Peyer's patch (tissue), 4 donors: ENCODE measurements at regions not wholly inside any gene's neighbourhood (a gene's known extent, or its start where the extent isn't known, plus 50 kb on each side); places are given as distances from the start of the nearest gene placed in this dataset.

Experiments used
- DNase-seq, 3 donors: peaks; one replicate each; pipeline ENCODE4 v3.0.0-alpha.2; 2017 to 2019
- H3K27ac ChIP-seq, 4 donors: fragments of 200-600 bp; sonication (generic); one replicate each; pipeline ENCODE4 v1.5.1; 2016 to 2019
- H3K27me3 ChIP-seq, 2 donors: fragments of 200-600 bp; sonication (generic); one replicate each; pipeline ENCODE4 v1.5.1; 2019
- H3K36me3 ChIP-seq, 3 donors: fragments of 200-600 bp; sonication (generic); one replicate each; pipeline ENCODE4 v1.5.1; 2016 to 2019
- H3K4me1 ChIP-seq, 4 donors: fragments of 200-600 bp; sonication (generic); one replicate each; pipeline ENCODE4 v1.5.1; 2016 to 2019
- H3K4me3 ChIP-seq, 4 donors: fragments of 200-600 bp; sonication (generic); 1 replicate in 3 of 4; 2 replicates in 1 of 4; pipeline ENCODE4 v1.5.1; 2016 to 2019; ENCODE audit warnings: mild to moderate bottlenecking in 1 of 4
- H3K9me3 ChIP-seq, 4 donors: fragments of 200-600 bp; sonication (generic); one replicate each; pipeline ENCODE4 v1.5.1; 2016 to 2019; ENCODE audit warnings: mild to moderate bottlenecking in 1 of 4
- POLR2A ChIP-seq, 2 donors: fragments of 450-650 bp; IDR thresholded peaks; one replicate each; pipeline ENCODE4 v1.5.1; 2017; ENCODE audit warnings: antibody characterized with exemption in 2 of 2, mild to moderate bottlenecking in 2 of 2, moderate library complexity in 2 of 2
- TF ChIP-seq, protein P1 (sequence below), 6 experiments: fragments of 450-650 bp in 4 of 6; fragments of 200-600 bp in 2 of 6; sonication (generic) in 1 of 6; IDR thresholded peaks; one replicate each; pipeline ENCODE4 v1.5.1; 2017 to 2019; ENCODE audit warnings: antibody characterized with exemption in 6 of 6, mild to moderate bottlenecking in 3 of 6, moderate library complexity in 1 of 6

DNA sequence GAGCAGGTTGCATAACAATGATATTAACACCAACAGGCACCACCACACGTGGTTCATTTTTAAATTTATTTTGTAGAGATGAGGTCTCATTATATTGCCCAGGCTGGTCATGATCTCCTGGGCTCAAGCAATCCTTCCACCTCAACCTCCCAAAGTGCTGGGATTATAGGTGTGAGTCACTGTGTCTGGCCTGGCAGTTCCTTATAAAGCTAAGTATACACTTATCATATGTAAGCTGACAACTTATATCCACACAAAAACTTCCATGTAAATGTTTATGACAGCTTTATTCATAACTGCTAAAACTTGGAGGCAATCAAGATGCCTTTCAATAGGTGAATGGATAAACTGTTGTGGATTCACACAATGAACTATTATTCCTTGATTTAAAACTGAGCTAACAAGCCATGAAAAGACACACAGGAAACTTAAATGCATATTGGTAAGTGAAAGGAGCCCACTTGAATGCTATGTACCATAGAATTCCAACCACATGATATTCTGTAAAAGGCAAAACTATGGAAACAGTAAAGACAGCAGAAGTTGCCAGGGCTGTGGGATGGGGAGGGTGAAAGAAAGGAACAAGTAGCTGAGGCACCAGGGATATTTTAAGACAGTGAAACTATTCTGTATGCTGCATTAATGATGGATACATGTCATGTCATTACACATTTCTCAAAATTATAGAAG, 156.5 kb upstream of the KCNJ18 start:
- TF ChIP-seq, protein P1, sequence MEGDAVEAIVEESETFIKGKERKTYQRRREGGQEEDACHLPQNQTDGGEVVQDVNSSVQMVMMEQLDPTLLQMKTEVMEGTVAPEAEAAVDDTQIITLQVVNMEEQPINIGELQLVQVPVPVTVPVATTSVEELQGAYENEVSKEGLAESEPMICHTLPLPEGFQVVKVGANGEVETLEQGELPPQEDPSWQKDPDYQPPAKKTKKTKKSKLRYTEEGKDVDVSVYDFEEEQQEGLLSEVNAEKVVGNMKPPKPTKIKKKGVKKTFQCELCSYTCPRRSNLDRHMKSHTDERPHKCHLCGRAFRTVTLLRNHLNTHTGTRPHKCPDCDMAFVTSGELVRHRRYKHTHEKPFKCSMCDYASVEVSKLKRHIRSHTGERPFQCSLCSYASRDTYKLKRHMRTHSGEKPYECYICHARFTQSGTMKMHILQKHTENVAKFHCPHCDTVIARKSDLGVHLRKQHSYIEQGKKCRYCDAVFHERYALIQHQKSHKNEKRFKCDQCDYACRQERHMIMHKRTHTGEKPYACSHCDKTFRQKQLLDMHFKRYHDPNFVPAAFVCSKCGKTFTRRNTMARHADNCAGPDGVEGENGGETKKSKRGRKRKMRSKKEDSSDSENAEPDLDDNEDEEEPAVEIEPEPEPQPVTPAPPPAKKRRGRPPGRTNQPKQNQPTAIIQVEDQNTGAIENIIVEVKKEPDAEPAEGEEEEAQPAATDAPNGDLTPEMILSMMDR (IDR thresholded peaks at IDR 0.05) = no peak
- Histone ChIP-seq H3K27ac (no peak overlapping the region), H3K36me3 (peaks cover 0 to 7% (median 0%) of the 10 kb centered on the region in 3 donors), H3K27me3 (no peaks in the 10 kb centered on the region), H3K4me3 (no peak overlapping the region), H3K9me3 (peaks cover 0 to 6% (median 0%) of the 10 kb centered on the region in 4 donors), H3K4me1 (no peaks in the 10 kb centered on the region)
- DNase-seq = no peak

DNA sequence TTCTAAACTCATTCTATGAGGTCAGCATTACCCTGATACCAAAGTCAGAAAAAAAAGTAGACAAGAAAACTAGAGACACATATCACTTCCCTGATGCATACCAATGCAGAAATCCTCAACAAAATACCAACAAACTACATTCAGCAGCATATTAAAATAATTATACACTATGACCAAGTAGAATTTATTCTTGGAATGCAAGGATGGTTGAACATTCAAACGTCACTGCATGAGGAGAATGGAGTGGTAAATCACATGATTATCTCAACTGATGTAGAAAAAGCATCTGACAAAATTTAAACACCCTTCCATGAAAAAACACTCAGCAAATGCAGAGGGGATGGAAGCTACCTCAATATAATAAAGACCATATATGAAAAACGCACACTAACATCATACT, 155.0 kb upstream of the KCNJ18 start:
- H3K4me1 ChIP-seq = no peaks in the 10 kb centered on the region
- peaks cover 0 to 6% (median 0%) of the 10 kb centered on the region in 4 donors for H3K9me3 ChIP-seq
- H3K27me3 ChIP-seq = no peaks in the 10 kb centered on the region
- no peak overlapping the region for H3K4me3 ChIP-seq
- DNase-seq = no peak
- H3K27ac ChIP-seq = no peak overlapping the region
- no peak for TF ChIP-seq POLR2A (IDR thresholded peaks at IDR 0.05)
- TF ChIP-seq, protein P1 (IDR thresholded peaks at IDR 0.05) = no peak
- H3K36me3 ChIP-seq = peaks cover 0 to 7% (median 0%) of the 10 kb centered on the region in 3 donors

DNA sequence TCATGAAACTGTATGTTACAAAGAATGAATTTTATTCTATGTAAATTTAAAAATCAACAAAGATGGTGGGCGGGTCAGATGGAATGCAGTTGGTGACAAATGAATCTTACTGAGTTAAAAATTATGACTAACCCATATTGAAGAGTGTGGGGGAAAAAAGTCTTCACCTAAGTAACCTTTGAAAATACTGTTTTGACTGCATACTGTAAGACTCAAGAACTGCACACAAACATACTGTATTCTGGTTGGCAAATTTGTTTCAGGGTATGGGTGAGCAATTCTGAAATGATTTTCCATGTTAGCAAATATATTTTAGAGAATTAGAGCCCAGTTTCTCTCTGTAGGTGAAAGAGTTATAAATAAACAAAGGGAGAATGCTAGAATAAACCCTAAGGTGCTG, 153.7 kb upstream of the KCNJ18 start:
- H3K9me3 ChIP-seq = peaks cover 0 to 6% (median 0%) of the 10 kb centered on the region in 4 donors
- no peaks in the 10 kb centered on the region for H3K4me1 ChIP-seq
- no peaks in the 10 kb centered on the region for H3K27me3 ChIP-seq
- DNase-seq = no peak
- H3K27ac ChIP-seq = no peak overlapping the region
- H3K4me3 ChIP-seq = no peak overlapping the region
- H3K36me3 ChIP-seq = peaks cover 0 to 7% (median 0%) of the 10 kb centered on the region in 3 donors
- TF ChIP-seq POLR2A (IDR thresholded peaks at IDR 0.05) = no peak
- TF ChIP-seq, protein P1 (IDR thresholded peaks at IDR 0.05) = no peak

DNA sequence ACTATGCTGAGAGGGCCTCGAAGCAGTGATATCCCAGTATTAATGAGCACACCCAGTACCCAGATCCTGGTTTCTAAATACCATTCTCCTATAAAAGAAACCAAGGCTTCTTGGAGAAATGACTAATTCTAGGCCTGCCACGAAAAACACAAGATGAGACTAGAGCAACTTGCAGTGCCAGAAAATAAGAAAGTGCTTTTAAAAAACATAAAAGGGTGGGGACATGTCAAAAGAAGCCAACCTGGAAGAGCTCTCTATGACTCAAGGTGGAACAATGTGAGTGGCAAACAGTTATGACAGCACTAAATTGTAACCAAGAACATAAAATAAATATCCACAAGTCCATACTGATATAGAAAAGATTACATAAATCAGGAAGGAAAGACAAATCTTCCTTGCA, 153.2 kb upstream of the KCNJ18 start:
- Histone ChIP-seq H3K4me1 (no peaks in the 10 kb centered on the region), H3K36me3 (peaks cover 0 to 7% (median 0%) of the 10 kb centered on the region in 3 donors)
- TF ChIP-seq, protein P1 (IDR thresholded peaks at IDR 0.05) = no peak
- TF ChIP-seq POLR2A (IDR thresholded peaks at IDR 0.05) = no peak

DNA sequence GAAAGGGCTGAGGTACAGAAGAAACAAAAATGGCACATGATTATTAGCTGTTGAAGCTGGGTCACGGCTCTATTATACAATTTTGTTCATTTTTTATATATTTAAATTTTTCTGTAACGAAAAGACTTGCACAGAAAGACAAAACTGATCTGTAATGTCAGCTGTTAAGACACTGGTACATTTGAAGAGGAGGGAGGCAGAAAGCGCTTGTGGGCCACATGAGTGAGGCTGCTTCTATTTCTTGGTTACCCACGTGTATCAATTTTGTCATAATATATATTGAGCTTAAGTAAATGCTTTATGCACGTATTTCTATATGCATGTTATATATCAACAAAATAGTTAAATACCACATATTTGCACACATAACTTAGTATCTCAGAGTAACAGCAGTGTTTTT, 151.8 kb upstream of the KCNJ18 start:
- Histone ChIP-seq H3K27ac (no peak overlapping the region), H3K4me1 (no peaks in the 10 kb centered on the region), H3K27me3 (no peaks in the 10 kb centered on the region), H3K9me3 (peaks cover 0 to 6% (median 0%) of the 10 kb centered on the region in 4 donors), H3K4me3 (no peak overlapping the region), H3K36me3 (no peaks in the 10 kb centered on the region)
- no peak for DNase-seq
- no peak for TF ChIP-seq POLR2A (IDR thresholded peaks at IDR 0.05)
- TF ChIP-seq, protein P1 (IDR thresholded peaks at IDR 0.05) = no peak

More for the DNA sequence above, 153.2 kb upstream of the KCNJ18 start:
- Histone ChIP-seq H3K27me3 (no peaks in the 10 kb centered on the region), H3K4me3 (no peak overlapping the region), H3K27ac (no peak overlapping the region), H3K9me3 (peaks cover 0 to 6% (median 0%) of the 10 kb centered on the region in 4 donors)
- no peak for DNase-seq
